IPS DF 6.9 (cell line): ENCODE measurements at regions not wholly inside any gene's neighbourhood (a gene's known extent, or its start where the extent isn't known, plus 50 kb on each side); places are given as distances from the start of the nearest gene placed in this dataset.

Source experiments
- DNase-seq: peaks from one replicate; pipeline ENCODE4 v3.0.0-alpha.2; 2013; ENCODE audit warnings: low read depth, low spot score
- H3K27ac ChIP-seq: one replicate; pipeline ENCODE4 v1.5.1; 2013; ENCODE audit warnings: low read length, control low read depth
- H3K27me3 ChIP-seq: 2 replicates; pipeline ENCODE4 v1.6.1; 2013; ENCODE audit warnings: mild to moderate bottlenecking, low read length; ENCODE audit not compliant: control insufficient read depth, insufficient read depth
- H3K36me3 ChIP-seq: 2 replicates; pipeline ENCODE4 v1.6.1; 2013; ENCODE audit warnings: low read length; ENCODE audit not compliant: control insufficient read depth, insufficient read depth
- H3K4me1 ChIP-seq: 2 replicates; pipeline ENCODE4 v1.6.1; 2013; ENCODE audit warnings: low read length; ENCODE audit not compliant: control insufficient read depth, insufficient read depth
- H3K4me3 ChIP-seq: 2 replicates; pipeline ENCODE4 v1.5.1; 2013; ENCODE audit warnings: mild to moderate bottlenecking, low read length
- H3K9me3 ChIP-seq: 2 replicates; pipeline ENCODE4 v1.6.1; 2013; ENCODE audit warnings: low read length, inconsistent platforms; ENCODE audit not compliant: control insufficient read depth, insufficient read depth
- WGBS: extraction: QIAGEN DNeasy Blood & Tissue Kit; methylation state at CpG from one replicate; pipeline ENCODE4 v1.1.7; 2013; ENCODE audit warnings: mixed read lengths, missing lambda C conversion rate; ENCODE audit not compliant: insufficient read length, insufficient coverage; 5-methylcytosine and 5-hydroxymethylcytosine counted together

GRCh38 chr5:89769975-89770374 is 639.6 kb downstream of the CETN3 start:
- no peak for DNase-seq
- H3K36me3 ChIP-seq = no peaks in the 10 kb centered on the region
- H3K4me3 ChIP-seq = no peak overlapping the region
- no peaks in the 10 kb centered on the region for H3K4me1 ChIP-seq
- no CpG with 5 or more reads among the region's 2 CpGs for WGBS
- no peaks in the 10 kb centered on the region for H3K27me3 ChIP-seq
- H3K27ac ChIP-seq = no peak overlapping the region
- H3K9me3 ChIP-seq = no peaks in the 10 kb centered on the region

GRCh38 chr5:89759802-89760201 is 649.8 kb downstream of the CETN3 start:
- no CpG with 5 or more reads among the region's 1 CpG for WGBS
- Histone ChIP-seq H3K27ac (no peak overlapping the region), H3K27me3 (no peaks in the 10 kb centered on the region), H3K4me1 (no peaks in the 10 kb centered on the region), H3K4me3 (no peak overlapping the region), H3K9me3 (no peaks in the 10 kb centered on the region), H3K36me3 (no peaks in the 10 kb centered on the region)
- DNase-seq = no peak

GRCh38 chr5:89758146-89758545 is 651.4 kb downstream of the CETN3 start:
- DNase-seq = no peak
- no peaks in the 10 kb centered on the region for H3K4me1 ChIP-seq
- no peaks in the 10 kb centered on the region for H3K36me3 ChIP-seq
- no peak overlapping the region for H3K27ac ChIP-seq
- no peak overlapping the region for H3K4me3 ChIP-seq
- no peaks in the 10 kb centered on the region for H3K9me3 ChIP-seq
- H3K27me3 ChIP-seq = no peaks in the 10 kb centered on the region

GRCh38 chr5:89756955-89757354 is 652.6 kb downstream of the CETN3 start:
- H3K4me3 ChIP-seq = no peak overlapping the region
- H3K4me1 ChIP-seq = no peaks in the 10 kb centered on the region
- H3K9me3 ChIP-seq = no peaks in the 10 kb centered on the region
- no peaks in the 10 kb centered on the region for H3K36me3 ChIP-seq
- WGBS = no CpG with 5 or more reads among the region's 5 CpGs
- DNase-seq = no peak
- H3K27me3 ChIP-seq = no peaks in the 10 kb centered on the region
- H3K27ac ChIP-seq = no peak overlapping the region

- no CpG with 5 or more reads among the region's 2 CpGs for WGBS
- no peak for DNase-seq
- no peaks in the 10 kb centered on the region for H3K36me3 ChIP-seq
- no peaks in the 10 kb centered on the region for H3K9me3 ChIP-seq
- H3K27me3 ChIP-seq = no peaks in the 10 kb centered on the region
- H3K4me1 ChIP-seq = no peaks in the 10 kb centered on the region
- H3K4me3 ChIP-seq = no peak overlapping the region
- no peak overlapping the region for H3K27ac ChIP-seq
Observed at GRCh38 chr5:89755024-89755423, 654.5 kb downstream of the CETN3 start.

- Histone ChIP-seq H3K36me3 (no peaks in the 10 kb centered on the region), H3K9me3 (no peaks in the 10 kb centered on the region), H3K4me1 (no peaks in the 10 kb centered on the region), H3K27ac (no peak overlapping the region), H3K4me3 (no peak overlapping the region), H3K27me3 (no peaks in the 10 kb centered on the region)
- DNase-seq = no peak
- no CpG with 5 or more reads among the region's 2 CpGs for WGBS
Observed at GRCh38 chr5:89735082-89735481, 674.5 kb downstream of the CETN3 start.

GRCh38 chr5:89733772-89734171 is 675.8 kb downstream of the CETN3 start:
- peak; percentile 25 for DNase-seq
- H3K27me3 ChIP-seq = no peaks in the 10 kb centered on the region
- no peaks in the 10 kb centered on the region for H3K9me3 ChIP-seq
- H3K27ac ChIP-seq = no peak overlapping the region
- H3K4me3 ChIP-seq = no peak overlapping the region
- WGBS = no CpG with 5 or more reads among the region's 1 CpG
- H3K36me3 ChIP-seq = no peaks in the 10 kb centered on the region
- no peaks in the 10 kb centered on the region; the same call in 1 of the 2 replicates for H3K4me1 ChIP-seq

GRCh38 chr5:89729623-89730301 is 679.8 kb downstream of the CETN3 start:
- H3K4me1 ChIP-seq = no peaks in the 10 kb centered on the region; the same call in 1 of the 2 replicates
- H3K27me3 ChIP-seq = no peaks in the 10 kb centered on the region
- no peaks in the 10 kb centered on the region for H3K9me3 ChIP-seq
- H3K27ac ChIP-seq = no peak overlapping the region
- WGBS = no CpG with 5 or more reads among the region's 2 CpGs
- no peak overlapping the region for H3K4me3 ChIP-seq
- H3K36me3 ChIP-seq = no peaks in the 10 kb centered on the region
- no peak for DNase-seq

GRCh38 chr5:89728750-89729149 is 680.8 kb downstream of the CETN3 start:
- DNase-seq = no peak
- no peak overlapping the region for H3K27ac ChIP-seq
- H3K9me3 ChIP-seq = no peaks in the 10 kb centered on the region
- H3K27me3 ChIP-seq = no peaks in the 10 kb centered on the region
- WGBS = no CpG with 5 or more reads among the region's 5 CpGs
- H3K36me3 ChIP-seq = no peaks in the 10 kb centered on the region
- H3K4me3 ChIP-seq = no peak overlapping the region
- no peaks in the 10 kb centered on the region; the same call in 1 of the 2 replicates for H3K4me1 ChIP-seq

- DNase-seq = no peak
- no peak overlapping the region for H3K27ac ChIP-seq
- H3K36me3 ChIP-seq = no peaks in the 10 kb centered on the region
- no peaks in the 10 kb centered on the region; the same call in 1 of the 2 replicates for H3K4me1 ChIP-seq
- H3K27me3 ChIP-seq = no peaks in the 10 kb centered on the region
- H3K4me3 ChIP-seq = no peak overlapping the region
- WGBS = no CpG with 5 or more reads among the region's 2 CpGs
- H3K9me3 ChIP-seq = no peaks in the 10 kb centered on the region
Observed at GRCh38 chr5:89728134-89728533, 681.4 kb downstream of the CETN3 start.

- WGBS = no CpG with 5 or more reads among the region's 7 CpGs
- H3K4me1 ChIP-seq = no peaks in the 10 kb centered on the region
- H3K36me3 ChIP-seq = no peaks in the 10 kb centered on the region
- no peaks in the 10 kb centered on the region for H3K27me3 ChIP-seq
- DNase-seq = no peak
- H3K4me3 ChIP-seq = no peak overlapping the region
- H3K27ac ChIP-seq = no peak overlapping the region
- H3K9me3 ChIP-seq = no peaks in the 10 kb centered on the region
Observed at GRCh38 chr5:89724379-89725095, 685.0 kb downstream of the CETN3 start.
